Breast epithelium (tissue), 3 donors: ENCODE measurements at regions not wholly inside any gene's neighbourhood (a gene's known extent, or its start where the extent isn't known, plus 50 kb on each side); places are given as distances from the start of the nearest gene placed in this dataset.

Source experiments
- POLR2A ChIP-seq: fragments of 450-650 bp; IDR thresholded peaks from one replicate; pipeline ENCODE4 v1.6.1; 2016; ENCODE audit warnings: antibody characterized with exemption, mild to moderate bottlenecking, moderate library complexity
- POLR2AphosphoS5 ChIP-seq, 3 donors: sonication (generic); formaldehyde crosslinking; IDR thresholded peaks; one replicate each; pipeline ENCODE4 v1.6.1; 2017; ENCODE audit warnings: antibody characterized with exemption in 3 of 3
- TF ChIP-seq, protein P1 (sequence below), 3 donors: fragments of 450-650 bp; IDR thresholded peaks; one replicate each; pipeline ENCODE4 v1.5.1; 2016 to 2017; ENCODE audit warnings: antibody characterized with exemption in 3 of 3, mild to moderate bottlenecking in 3 of 3, moderate library complexity in 3 of 3

GRCh38 chr3:152554980-152555379 is 280.0 kb upstream of the P2RY1 start:
- TF ChIP-seq, protein P1, sequence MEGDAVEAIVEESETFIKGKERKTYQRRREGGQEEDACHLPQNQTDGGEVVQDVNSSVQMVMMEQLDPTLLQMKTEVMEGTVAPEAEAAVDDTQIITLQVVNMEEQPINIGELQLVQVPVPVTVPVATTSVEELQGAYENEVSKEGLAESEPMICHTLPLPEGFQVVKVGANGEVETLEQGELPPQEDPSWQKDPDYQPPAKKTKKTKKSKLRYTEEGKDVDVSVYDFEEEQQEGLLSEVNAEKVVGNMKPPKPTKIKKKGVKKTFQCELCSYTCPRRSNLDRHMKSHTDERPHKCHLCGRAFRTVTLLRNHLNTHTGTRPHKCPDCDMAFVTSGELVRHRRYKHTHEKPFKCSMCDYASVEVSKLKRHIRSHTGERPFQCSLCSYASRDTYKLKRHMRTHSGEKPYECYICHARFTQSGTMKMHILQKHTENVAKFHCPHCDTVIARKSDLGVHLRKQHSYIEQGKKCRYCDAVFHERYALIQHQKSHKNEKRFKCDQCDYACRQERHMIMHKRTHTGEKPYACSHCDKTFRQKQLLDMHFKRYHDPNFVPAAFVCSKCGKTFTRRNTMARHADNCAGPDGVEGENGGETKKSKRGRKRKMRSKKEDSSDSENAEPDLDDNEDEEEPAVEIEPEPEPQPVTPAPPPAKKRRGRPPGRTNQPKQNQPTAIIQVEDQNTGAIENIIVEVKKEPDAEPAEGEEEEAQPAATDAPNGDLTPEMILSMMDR (IDR thresholded peaks at IDR 0.05) = no peak
- TF ChIP-seq POLR2AphosphoS5 (IDR thresholded peaks at IDR 0.05) = no peak
- no peak for TF ChIP-seq POLR2A
